Activated CD8-positive, alpha-beta memory T cell treated with anti-CD3 and anti-CD28 coated beads, Interleukin-2, amount 10 ng/mL, durations not matched to agents 7 days and 5 days (primary cell): ENCODE measurements at regions not wholly inside any gene's neighbourhood (a gene's known extent, or its start where the extent isn't known, plus 50 kb on each side); places are given as distances from the start of the nearest gene placed in this dataset.

ENCODE experiments used
- ATAC-seq: fragments of 150-1000 bp; cut with Tn5 transposase; one replicate; pipeline ENCODE4 v1.10.0; 2021; ENCODE audit warnings: moderate library complexity
- CTCF ChIA-PET: fragments of 350-600 bp; sonication (Branson Sonifier 250); formaldehyde crosslinking; loops from one replicate; lab custom pipeline; 2021; ENCODE audit warnings: antibody characterized with exemption; lab: Charles Lee
- DNase-seq: peaks from one replicate; pipeline ENCODE4 v3.0.0-alpha.2; 2020
- H3K27ac Mint-ChIP-seq: one replicate; pipeline ENCODE4 v1.8.0; 2021; ENCODE audit warnings: mild to moderate bottlenecking, mixed read lengths
- H3K27me3 Mint-ChIP-seq: one replicate; pipeline ENCODE4 v1.8.0; 2021; ENCODE audit warnings: mixed read lengths
- H3K36me3 Mint-ChIP-seq: one replicate; pipeline ENCODE4 v1.8.0; 2021; ENCODE audit warnings: mild to moderate bottlenecking, mixed read lengths
- H3K4me1 Mint-ChIP-seq: one replicate; pipeline ENCODE4 v1.8.0; 2021; ENCODE audit warnings: mixed read lengths
- H3K4me3 Mint-ChIP-seq: one replicate; pipeline ENCODE4 v1.8.0; 2021; ENCODE audit warnings: mild to moderate bottlenecking, moderate library complexity, mixed read lengths
- H3K9me3 Mint-ChIP-seq: one replicate; pipeline ENCODE4 v1.8.0; 2022; ENCODE audit warnings: low read depth, mixed read lengths

DNA sequence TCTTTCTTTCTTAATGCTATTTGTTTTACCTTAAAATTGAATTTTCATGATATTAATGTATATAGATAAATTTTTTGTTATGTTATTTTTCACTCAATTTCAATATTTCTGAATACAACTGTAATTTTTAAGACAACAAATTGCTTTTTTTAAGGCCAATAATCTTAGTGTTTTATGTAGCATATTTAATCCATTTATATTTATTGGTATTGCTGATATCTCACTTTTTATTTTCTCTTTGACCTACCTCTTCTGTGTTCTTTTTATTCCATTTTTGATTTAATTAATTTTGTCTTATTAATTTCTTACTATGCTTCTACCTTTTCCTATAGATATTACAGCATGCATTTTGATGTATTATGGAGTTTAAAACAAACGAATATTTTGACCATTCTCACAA, 460.1 kb upstream of the AGA start:
- Mint-ChIP-seq H3K36me3 (no peaks in the 10 kb centered on the region), H3K27ac (no peak overlapping the region), H3K4me3 (no peak overlapping the region), H3K27me3 (no peaks in the 10 kb centered on the region), H3K9me3 (peaks cover 3% of the 10 kb centered on the region), H3K4me1 (no peaks in the 10 kb centered on the region)
- DNase-seq (no peak), ATAC-seq (no peak)
- CTCF ChIA-PET = no interaction called here

GRCh38 chr4:177907736-177908424, 465.6 kb upstream of the AGA start:
- Mint-ChIP-seq H3K4me3 (no peak overlapping the region), H3K9me3 (no peaks in the 10 kb centered on the region), H3K27ac (no peak overlapping the region), H3K27me3 (no peaks in the 10 kb centered on the region), H3K36me3 (no peaks in the 10 kb centered on the region), H3K4me1 (no peaks in the 10 kb centered on the region)
- CTCF ChIA-PET = no interaction called here
- ATAC-seq (no peak), DNase-seq (no peak)

- no peaks in the 10 kb centered on the region for H3K36me3 Mint-ChIP-seq
- H3K27me3 Mint-ChIP-seq = no peaks in the 10 kb centered on the region
- no peaks in the 10 kb centered on the region for H3K4me1 Mint-ChIP-seq
- ATAC-seq (no peak), DNase-seq (no peak)
- peaks cover 7% of the 10 kb centered on the region for H3K9me3 Mint-ChIP-seq
- H3K27ac Mint-ChIP-seq = no peak overlapping the region
- H3K4me3 Mint-ChIP-seq = no peak overlapping the region
- CTCF ChIA-PET = no interaction called here
Observed at GRCh38 chr4:177921715-177922114, 479.5 kb upstream of the AGA start.

GRCh38 chr4:177923888-177924287, 481.7 kb upstream of the AGA start:
- no peak for DNase-seq
- no peaks in the 10 kb centered on the region for H3K27me3 Mint-ChIP-seq
- H3K27ac Mint-ChIP-seq = no peak overlapping the region
- H3K4me1 Mint-ChIP-seq = no peaks in the 10 kb centered on the region
- H3K9me3 Mint-ChIP-seq = peaks cover 6% of the 10 kb centered on the region
- H3K36me3 Mint-ChIP-seq = no peaks in the 10 kb centered on the region
- ATAC-seq = no peak
- CTCF ChIA-PET = no interaction called here
- no peak overlapping the region for H3K4me3 Mint-ChIP-seq

- Mint-ChIP-seq H3K4me3 (no peak overlapping the region), H3K4me1 (no peaks in the 10 kb centered on the region), H3K27ac (no peak overlapping the region), H3K36me3 (no peaks in the 10 kb centered on the region), H3K27me3 (no peaks in the 10 kb centered on the region), H3K9me3 (no peaks in the 10 kb centered on the region)
- ATAC-seq (no peak), DNase-seq (no peak)
- CTCF ChIA-PET = no interaction called here
Observed at GRCh38 chr4:177937041-177937440, 494.8 kb upstream of the AGA start.

DNA sequence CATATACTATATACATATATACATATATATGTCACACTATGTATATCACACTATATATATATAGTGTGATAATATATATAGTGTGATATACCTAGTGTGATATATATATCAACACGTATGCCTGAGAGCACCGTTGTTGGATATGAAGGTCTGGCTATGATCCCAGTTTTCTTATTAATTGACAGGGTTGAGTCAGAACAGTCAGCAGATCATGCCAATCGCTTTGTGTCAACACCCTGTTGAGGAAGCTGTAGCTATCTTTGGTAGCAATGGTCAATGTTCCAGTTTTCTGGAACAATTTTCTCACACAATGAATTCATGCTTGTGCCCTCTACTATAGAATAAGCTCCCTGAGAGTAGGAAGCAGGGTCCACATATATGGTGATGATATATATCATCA, 496.0 kb upstream of the AGA start:
- Mint-ChIP-seq H3K4me1 (no peaks in the 10 kb centered on the region), H3K36me3 (no peaks in the 10 kb centered on the region), H3K27ac (no peak overlapping the region), H3K4me3 (no peak overlapping the region), H3K9me3 (no peaks in the 10 kb centered on the region), H3K27me3 (no peaks in the 10 kb centered on the region)
- no peak for DNase-seq
- CTCF ChIA-PET = no interaction called here
- ATAC-seq = no peak

- no peaks in the 10 kb centered on the region for H3K36me3 Mint-ChIP-seq
- no peaks in the 10 kb centered on the region for H3K27me3 Mint-ChIP-seq
- no peak overlapping the region for H3K4me3 Mint-ChIP-seq
- peaks cover 2% of the 10 kb centered on the region for H3K9me3 Mint-ChIP-seq
- H3K27ac Mint-ChIP-seq = no peak overlapping the region
- H3K4me1 Mint-ChIP-seq = no peaks in the 10 kb centered on the region
- CTCF ChIA-PET = no interaction called here
- ATAC-seq (no peak), DNase-seq (no peak)
Observed at GRCh38 chr4:177945268-177945667, 503.0 kb upstream of the AGA start.

DNA sequence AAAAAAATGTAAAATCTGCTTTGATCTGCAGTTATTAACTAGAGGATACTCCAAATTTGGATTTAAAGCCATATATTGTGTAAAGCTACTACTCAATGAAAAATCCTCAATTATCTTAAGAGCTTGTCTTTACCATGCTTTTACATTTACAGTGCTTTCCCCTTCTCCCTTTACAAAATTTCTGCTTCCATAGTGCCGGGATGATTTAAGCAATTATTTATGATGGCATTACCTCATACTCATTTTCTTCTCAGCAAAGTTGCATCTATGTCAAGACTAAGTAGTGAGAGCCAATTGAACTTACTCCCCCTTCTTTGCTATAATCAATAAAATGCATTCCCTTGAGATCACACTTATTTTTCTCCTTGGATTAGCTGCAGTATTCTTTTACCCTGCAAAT, 505.4 kb upstream of the AGA start:
- Mint-ChIP-seq H3K27ac (no peak overlapping the region), H3K4me1 (no peaks in the 10 kb centered on the region)
- CTCF ChIA-PET = no interaction called here

DNA sequence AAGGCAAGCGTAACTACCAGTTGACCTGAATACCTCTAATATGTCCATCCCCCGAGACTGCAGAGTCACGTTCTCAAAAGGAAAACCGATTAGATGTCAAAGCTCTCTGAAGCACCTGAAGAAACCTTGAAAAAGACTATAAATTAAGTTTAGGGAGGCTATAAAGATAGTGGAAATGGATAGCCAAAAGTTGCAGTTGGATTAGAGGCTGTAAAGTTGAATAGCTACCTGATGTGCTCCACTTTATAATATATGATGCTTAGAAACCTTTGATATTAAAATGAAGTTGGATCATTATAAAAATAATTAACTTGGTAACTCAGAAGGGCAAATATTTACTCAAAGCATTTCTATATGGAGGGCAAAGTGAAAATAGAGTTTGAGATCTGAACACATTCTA, 506.6 kb upstream of the AGA start:
- Mint-ChIP-seq H3K27ac (no peak overlapping the region), H3K4me1 (no peaks in the 10 kb centered on the region), H3K36me3 (no peaks in the 10 kb centered on the region), H3K27me3 (no peaks in the 10 kb centered on the region), H3K9me3 (peaks cover 4% of the 10 kb centered on the region), H3K4me3 (no peak overlapping the region)
- CTCF ChIA-PET = no interaction called here
- ATAC-seq = no peak
- no peak for DNase-seq

More for the DNA sequence above, 505.4 kb upstream of the AGA start:
- Mint-ChIP-seq H3K36me3 (no peaks in the 10 kb centered on the region), H3K9me3 (peaks cover 2% of the 10 kb centered on the region), H3K27me3 (no peaks in the 10 kb centered on the region), H3K4me3 (no peak overlapping the region)
- DNase-seq (no peak), ATAC-seq (no peak)

DNA sequence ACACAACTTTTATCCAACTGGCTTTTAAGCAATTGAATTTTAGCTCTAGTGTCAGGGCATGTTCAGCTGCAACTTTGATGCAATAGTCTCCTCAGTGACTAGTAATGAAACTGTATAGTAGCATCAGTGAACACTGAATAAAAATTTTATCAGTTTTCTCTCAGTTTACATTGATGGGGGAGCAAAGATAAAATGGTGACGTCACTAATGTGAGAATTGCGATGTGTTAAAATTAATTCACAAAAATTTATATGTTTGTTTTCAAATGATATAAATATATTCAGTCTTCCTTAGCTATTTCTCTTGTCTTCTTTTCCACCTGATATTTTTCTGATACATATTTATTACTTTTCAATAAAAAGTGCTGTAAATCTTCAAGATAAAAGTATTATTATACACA, 508.8 kb upstream of the AGA start:
- no peaks in the 10 kb centered on the region for H3K27me3 Mint-ChIP-seq
- ATAC-seq (no peak), DNase-seq (no peak)
- no peak overlapping the region for H3K4me3 Mint-ChIP-seq
- H3K27ac Mint-ChIP-seq = no peak overlapping the region
- H3K36me3 Mint-ChIP-seq = no peaks in the 10 kb centered on the region
- CTCF ChIA-PET = no interaction called here
- no peaks in the 10 kb centered on the region for H3K4me1 Mint-ChIP-seq
- peaks cover 4% of the 10 kb centered on the region for H3K9me3 Mint-ChIP-seq

GRCh38 chr4:177952723-177953122, 510.5 kb upstream of the AGA start:
- ATAC-seq = no peak

GRCh38 chr4:177957596-177958360, 515.5 kb upstream of the AGA start:
- H3K27ac Mint-ChIP-seq = no peak overlapping the region

More at GRCh38 chr4:177952723-177953122, 510.5 kb upstream of the AGA start:
- Mint-ChIP-seq H3K4me3 (no peak overlapping the region), H3K27me3 (no peaks in the 10 kb centered on the region), H3K4me1 (no peaks in the 10 kb centered on the region), H3K9me3 (peaks cover 4% of the 10 kb centered on the region), H3K36me3 (no peaks in the 10 kb centered on the region), H3K27ac (no peak overlapping the region)
- DNase-seq = no peak
- CTCF ChIA-PET = no interaction called here

GRCh38 chr4:177960566-177960965, 518.3 kb upstream of the AGA start:
- no peaks in the 10 kb centered on the region for H3K27me3 Mint-ChIP-seq
- H3K9me3 Mint-ChIP-seq = no peaks in the 10 kb centered on the region
- no peak overlapping the region for H3K4me3 Mint-ChIP-seq
- CTCF ChIA-PET = no interaction called here
- no peak for DNase-seq
- no peaks in the 10 kb centered on the region for H3K4me1 Mint-ChIP-seq
- ATAC-seq = no peak
- no peak overlapping the region for H3K27ac Mint-ChIP-seq
- no peaks in the 10 kb centered on the region for H3K36me3 Mint-ChIP-seq

More at GRCh38 chr4:177957596-177958360, 515.5 kb upstream of the AGA start:
- CTCF ChIA-PET = no interaction called here
- Mint-ChIP-seq H3K4me1 (no peaks in the 10 kb centered on the region), H3K27me3 (no peaks in the 10 kb centered on the region), H3K36me3 (no peaks in the 10 kb centered on the region), H3K9me3 (peaks cover 2% of the 10 kb centered on the region), H3K4me3 (no peak overlapping the region)
- DNase-seq (no peak), ATAC-seq (no peak)

- CTCF ChIA-PET = no interaction called here
- Mint-ChIP-seq H3K36me3 (no peaks in the 10 kb centered on the region), H3K27ac (no peak overlapping the region), H3K27me3 (no peaks in the 10 kb centered on the region), H3K9me3 (no peaks in the 10 kb centered on the region), H3K4me3 (no peak overlapping the region), H3K4me1 (no peaks in the 10 kb centered on the region)
- no peak for DNase-seq
- ATAC-seq = no peak
Observed at GRCh38 chr4:177961761-177962380, 519.6 kb upstream of the AGA start.
